Activated CD4-positive, alpha-beta T cell treated with anti-CD3 and anti-CD28 coated beads, Interleukin-2, amount 50 U/mL, for 24 hours (primary cell): ENCODE measurements at regions not wholly inside any gene's neighbourhood (a gene's known extent, or its start where the extent isn't known, plus 50 kb on each side); places are given as distances from the start of the nearest gene placed in this dataset.

Experiments
- DNase-seq, 2 donors: peaks; one replicate each; pipeline ENCODE4 v3.0.0-alpha.2; 2020; ENCODE audit warnings: low read depth in 1 of 2, low spot score in 1 of 2

GRCh38 chr2:173666171-173666888 is 298.8 kb downstream of the SP3 start:
- no peak for DNase-seq

DNA sequence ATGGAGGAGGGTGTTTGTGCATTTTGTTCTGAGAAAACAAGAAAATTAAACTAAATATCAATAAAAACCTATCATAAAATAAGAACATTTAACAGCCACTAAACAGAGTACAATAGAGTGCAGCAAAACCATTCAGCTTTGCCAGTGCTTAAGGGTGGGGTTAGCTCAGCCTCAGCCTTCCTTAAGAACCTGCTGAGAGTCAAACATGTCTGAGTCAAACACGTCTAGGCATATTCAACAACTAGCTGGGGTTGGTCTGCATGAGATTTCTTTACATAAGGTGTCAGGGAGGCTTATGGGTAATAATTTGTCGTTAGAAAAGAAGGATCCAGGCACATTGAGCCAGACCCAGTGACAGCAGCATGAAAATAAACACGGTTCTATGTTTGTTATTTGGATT is 298.2 kb downstream of the SP3 start:
- DNase-seq = no peak

GRCh38 chr2:173667415-173667814 is 297.8 kb downstream of the SP3 start:
- DNase-seq = no peak

DNA sequence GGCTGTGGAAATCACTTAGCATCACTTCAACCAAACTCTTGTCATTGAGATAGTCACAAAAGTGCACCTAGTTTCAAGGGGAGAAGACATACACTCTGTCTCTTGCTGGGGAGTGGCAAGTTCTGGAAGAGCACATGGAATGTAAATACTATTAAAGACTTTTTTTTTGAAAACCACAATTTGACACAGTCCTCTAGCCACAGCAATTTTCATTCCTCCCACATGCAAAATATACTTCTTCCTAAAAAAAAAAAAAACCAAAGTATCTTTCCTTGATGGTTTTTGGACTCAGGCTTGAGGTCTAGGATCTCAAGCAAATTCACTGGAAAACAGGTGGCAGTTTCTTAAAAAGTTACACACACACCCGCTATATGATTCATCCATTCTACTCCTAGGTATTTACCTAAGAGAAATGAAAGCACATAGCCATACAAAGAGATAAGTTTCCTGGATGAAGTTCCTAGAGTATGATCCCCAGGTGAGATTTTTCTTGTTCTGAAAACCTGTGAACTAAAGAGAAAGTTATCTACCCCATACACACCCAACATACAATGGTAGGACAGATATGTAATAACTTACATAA is 295.8 kb downstream of the SP3 start:
- no peak for DNase-seq

GRCh38 chr2:173669888-173670287 is 295.3 kb downstream of the SP3 start:
- no peak for DNase-seq

DNA sequence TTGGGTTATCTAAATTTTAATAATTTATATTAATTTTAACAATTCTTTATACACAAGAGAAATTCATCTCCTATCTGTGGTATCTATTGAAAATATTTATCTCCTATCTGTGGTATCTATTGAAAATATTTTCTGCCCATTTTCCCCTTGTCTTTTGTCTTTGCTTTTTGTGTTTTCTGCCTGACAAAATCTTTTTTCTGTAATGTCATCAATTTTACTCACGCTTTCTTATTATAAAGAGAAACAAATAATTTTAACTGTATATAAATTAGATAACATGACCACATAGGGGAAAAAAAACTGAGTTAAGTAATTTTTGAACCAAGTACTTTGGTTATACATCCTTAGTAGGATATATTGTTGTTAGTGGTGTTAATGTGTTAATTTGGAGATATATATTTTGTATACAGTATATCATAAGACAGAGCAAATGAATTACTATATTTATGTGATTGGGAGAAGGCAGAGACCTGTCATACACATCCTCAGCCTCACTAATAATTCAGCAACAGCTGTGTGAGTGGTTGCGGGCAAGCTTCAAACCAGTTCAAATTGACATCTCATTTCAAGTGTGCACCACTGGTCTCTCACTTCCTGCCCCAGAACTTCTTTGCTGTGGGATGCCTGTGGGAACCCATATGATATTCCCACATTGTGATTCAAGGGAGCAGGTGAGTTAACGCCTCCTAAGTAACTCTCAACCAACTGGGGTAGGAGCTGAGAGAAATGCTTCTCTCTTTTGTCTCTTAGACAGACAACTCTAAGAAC is 292.4 kb downstream of the SP3 start:
- DNase-seq = no peak

DNA sequence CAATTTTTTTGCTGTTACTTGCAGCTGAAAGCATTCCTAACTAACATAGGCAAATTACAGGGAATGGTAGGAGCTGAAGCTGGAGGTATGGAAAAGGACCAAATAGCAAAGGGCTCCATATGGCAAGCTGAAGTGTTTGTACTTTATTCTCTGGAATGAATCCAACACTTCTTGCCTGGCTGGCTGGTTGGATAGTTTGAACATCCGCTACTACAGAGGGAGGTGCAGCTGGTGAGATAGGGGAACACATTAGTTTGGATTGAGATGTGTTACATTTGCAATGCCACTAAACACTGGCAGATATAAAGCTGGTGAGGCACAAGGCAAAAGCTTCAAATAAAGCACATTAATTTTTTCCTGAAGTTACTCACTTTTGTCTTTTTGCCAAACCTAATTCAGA is 291.5 kb downstream of the SP3 start:
- DNase-seq = no peak

- no peak for DNase-seq
Measured at GRCh38 chr2:173676647-173677046, 288.5 kb downstream of the SP3 start.

DNA sequence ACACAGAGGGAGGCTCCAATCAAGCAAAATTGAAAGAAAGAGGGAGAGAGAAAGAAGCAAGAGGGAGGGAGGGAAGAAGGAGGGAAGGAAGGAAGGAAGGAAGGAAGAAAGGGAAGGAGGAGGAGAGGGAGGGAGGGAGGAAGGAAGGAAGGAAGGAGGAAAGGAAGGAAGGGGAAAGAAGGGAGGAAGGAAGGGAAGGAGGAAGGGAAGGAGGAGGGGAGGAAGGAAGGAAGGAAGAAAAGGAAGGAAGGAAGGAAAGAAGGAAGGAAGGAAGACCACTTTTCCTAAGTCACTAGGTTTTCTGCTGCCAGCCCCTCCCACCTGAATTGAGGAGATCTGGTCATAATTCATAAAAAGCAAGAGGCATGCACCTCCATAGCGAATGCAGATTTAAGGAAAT is 287.0 kb downstream of the SP3 start:
- DNase-seq = no peak

DNA sequence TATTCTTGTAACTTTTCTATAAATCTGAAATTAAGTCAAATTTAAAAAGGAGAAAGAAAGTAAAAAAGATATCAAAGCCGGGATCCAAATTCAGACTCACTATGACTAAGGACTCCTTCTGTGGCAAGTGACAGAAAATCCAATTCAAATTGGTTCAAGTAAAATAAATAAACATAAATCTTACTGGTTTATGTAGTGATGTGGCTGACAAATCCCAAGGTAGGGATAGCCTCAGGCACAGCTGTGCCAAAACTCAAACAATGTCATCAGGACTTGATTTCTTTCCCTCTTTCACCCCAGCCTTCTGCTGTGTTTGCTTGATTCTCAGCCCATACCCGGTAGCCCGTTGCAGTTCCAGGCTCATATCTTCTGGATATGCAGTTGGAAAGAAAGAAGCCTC is 284.6 kb downstream of the SP3 start:
- no peak for DNase-seq

DNA sequence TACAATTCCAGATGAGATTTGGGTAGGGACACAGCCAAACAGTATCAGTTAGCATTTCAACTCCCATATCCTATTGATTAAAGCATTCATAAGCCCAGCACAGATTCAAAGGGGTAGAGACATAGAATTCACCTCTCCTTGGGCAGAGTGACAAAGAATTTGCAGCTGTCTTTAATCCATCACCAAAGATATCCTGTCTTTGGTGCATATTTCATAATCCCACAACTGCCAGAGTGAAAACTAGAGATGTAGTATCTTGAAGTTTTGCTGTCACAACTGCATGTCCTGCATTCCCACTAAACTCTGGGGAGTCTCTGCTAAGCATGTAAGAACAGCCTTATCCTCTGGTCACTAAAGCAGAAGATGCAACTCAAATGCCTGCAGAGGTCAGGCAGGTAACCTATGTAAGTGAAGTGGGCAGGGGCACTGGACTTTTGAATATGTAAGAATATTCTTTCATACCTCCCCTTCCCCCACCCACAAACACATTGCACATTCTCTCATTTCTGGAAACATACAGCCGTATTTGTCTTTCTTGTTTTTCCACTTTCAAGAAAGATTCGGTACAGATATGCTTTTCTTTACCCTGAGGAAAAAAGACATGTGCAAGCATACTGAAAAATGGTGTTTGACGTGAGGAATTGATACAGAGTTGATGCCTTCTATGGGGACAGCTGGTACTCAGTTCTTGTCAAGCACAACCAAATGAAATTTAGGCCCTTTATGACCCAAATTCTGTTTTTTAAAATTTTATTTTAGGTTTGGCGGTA is 283.1 kb downstream of the SP3 start:
- DNase-seq = no peak

DNA sequence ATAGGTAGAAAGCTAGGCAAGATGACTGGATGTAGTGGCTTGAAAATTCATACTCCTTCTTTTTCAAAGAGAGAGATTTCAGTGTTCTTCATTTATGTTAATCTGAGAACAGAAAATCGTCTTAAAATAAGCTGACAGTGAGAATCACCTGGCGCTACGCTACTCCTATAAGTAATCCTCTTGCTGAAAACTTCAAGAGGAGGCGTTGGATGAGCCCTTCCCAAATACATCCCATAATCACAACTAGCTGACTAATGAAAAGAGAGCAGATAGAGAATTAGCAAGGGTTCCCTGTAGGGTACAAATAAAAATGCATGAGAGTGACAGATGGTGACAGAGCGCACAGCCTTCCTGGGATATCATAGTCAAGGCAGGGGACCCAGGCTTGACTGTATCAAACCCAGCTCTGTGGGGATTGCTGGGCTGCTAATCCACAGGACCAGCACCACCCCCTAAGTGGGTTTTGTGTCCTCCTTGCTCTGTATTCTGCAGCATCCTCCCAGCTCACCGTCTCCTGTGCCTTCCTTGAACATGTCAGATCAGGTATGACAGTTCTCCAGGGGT is 280.2 kb downstream of the SP3 start:
- no peak for DNase-seq

DNA sequence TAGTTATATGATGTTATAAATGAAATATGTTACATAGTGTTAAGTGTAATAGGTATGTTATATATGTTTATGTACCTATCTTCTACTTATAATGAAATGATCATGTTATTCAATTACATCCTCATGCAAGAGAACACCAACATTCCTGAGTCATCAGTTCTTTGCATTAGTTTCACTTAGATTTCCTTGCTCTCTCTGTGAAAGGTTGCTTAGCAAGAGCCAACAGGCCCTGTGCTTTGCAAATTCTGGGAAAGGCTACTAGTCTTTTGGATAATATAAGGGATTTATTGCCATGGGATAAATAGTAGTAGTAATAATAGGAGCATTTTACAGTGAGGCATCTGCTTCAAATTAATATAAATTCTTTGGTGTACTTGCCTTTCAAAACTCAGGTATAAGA is 274.8 kb downstream of the SP3 start:
- DNase-seq = no peak

GRCh38 chr2:173692068-173692467 is 273.1 kb downstream of the SP3 start:
- DNase-seq = no peak

- DNase-seq = no peak
Measured at GRCh38 chr2:173693044-173693589, 272.1 kb downstream of the SP3 start.

DNA sequence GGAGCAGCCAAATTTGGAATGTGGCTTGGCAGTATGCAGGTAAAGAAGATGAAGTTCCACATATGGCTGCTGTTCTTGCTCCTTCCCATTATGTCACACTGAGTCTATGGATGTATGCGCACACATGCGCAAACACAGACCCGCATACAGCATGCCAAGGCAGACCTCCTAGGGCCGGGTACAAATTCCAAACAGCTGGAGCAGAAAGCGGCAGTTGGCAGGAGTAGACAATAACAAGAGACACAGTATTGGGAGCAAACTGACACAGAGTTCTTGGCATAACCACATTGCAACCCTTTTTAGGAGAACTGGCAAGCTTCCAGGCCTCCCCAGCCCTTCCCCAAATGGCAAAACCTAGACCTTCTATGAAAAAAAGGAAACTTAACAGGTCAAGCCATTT is 268.9 kb downstream of the SP3 start:
- DNase-seq = no peak

DNA sequence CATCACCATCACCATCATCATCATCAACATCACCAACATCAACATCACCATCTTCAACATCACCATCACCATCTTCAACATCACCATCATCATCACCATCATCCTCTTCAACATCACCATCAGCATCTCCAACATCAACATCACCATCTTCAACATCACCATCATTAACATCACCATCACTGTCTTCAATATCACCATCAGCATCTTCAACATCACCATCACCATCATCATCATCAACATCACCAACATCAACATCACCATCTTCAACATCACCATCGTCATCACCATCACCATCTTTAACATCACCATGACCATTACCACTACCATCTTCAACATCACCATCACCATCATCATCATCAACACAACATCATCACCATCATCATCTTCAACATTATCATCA is 267.2 kb downstream of the SP3 start:
- DNase-seq = no peak

- no peak for DNase-seq
Measured at GRCh38 chr2:173705656-173706055, 259.5 kb downstream of the SP3 start.

DNA sequence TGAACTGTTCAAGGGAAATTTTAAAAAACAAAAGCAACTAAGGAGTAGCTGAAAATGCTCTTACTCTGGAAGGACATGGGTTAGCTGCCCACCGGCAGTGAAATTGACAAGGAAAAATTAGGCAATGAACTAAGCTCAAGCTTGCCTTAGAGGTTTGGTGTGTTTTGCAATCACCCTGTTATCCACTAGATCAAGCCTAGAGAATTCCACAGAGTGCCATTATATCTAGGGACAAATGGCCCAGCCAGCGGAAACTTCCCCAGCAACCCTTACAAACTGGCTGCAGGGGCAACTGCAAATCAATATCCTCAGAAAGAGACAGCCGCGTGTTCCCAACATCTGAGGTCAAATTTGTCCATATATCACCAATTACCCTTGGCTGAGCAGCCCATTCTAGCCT is 258.2 kb downstream of the SP3 start:
- no peak for DNase-seq

DNA sequence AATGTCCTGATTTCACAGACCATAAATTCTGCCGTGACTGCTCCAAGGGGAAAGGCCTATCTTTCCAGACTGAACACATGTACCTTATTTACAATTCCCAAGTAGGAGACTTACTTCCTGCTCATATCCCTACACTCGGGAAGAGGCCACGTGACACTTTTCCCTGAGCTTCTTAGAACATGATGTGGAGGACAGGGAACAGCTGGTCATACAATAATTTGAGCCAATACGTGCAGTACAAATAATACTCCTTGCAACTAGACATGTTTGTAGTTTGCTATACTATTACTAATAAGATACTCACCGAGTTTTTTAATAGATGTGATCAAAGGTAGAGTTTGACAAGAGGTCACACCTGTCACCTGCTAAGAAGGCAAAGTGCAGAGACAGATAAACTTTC is 256.4 kb downstream of the SP3 start:
- DNase-seq = no peak

- DNase-seq = no peak
Measured at GRCh38 chr2:173711816-173712215, 253.4 kb downstream of the SP3 start.
